ENCODE measurements at regions not wholly inside any gene's neighbourhood (a gene's known extent, or its start where the extent isn't known, plus 50 kb on each side); places are given as distances from the start of the nearest gene placed in this dataset.
A peak's percentile ranks its signal among the peaks of the same experiment; 100 is the strongest.

DNA sequence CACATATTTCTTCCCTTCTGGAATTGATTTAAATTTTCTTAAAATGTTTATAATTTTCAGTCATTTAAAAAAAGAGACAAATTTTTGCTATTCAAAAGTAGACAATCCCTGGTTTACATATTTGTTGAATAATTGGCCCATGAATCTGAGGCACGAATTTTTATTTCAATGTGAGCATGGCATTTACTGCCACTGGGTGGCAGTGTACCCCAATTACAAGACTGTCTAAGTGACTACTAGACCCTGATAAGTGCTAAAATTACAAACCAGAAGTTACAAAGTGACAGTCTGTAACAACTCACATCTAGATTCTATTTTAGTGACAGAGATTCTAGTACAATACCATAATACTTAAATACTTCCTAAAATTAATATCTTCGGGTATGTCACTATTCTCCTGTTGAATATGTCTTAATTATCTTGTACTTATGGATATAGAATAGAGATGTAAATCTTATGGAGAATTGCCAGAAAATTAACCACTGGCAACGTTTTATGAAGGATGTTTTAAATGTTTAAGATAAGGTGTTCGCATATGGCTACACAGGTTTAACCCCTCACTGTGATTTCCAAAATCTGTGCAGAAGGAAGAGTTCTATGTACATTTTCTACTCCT lies 235.8 kb downstream of the MAP2K4 start:
- H3K9me3 Mint-ChIP-seq (ENCODE audit: low read depth) = no peaks in the 10 kb centered on the region
- TF ChIP-seq CTCF (IDR thresholded peaks at IDR 0.05) = peak; percentile 95
- no peaks in the 10 kb centered on the region for H3K27me3 Mint-ChIP-seq (ENCODE audit: low read depth)
- H3K36me3 Mint-ChIP-seq (ENCODE audit: low read depth) = no peaks in the 10 kb centered on the region
- no peak for DNase-seq (ENCODE audit: low spot score)
- H3K4me1 Mint-ChIP-seq (ENCODE audit: low read depth) = peaks cover 10% of the 10 kb centered on the region
- no peak overlapping the region for H3K27ac Mint-ChIP-seq (ENCODE audit: unreplicated experiment)
- H3K4me3 Mint-ChIP-seq (ENCODE audit: unreplicated experiment) = no peak overlapping the region

- no peak for DNase-seq (ENCODE audit: low spot score)
- H3K27ac Mint-ChIP-seq (ENCODE audit: unreplicated experiment) = no peak overlapping the region
- no peaks in the 10 kb centered on the region for H3K27me3 Mint-ChIP-seq (ENCODE audit: low read depth)
- no peaks in the 10 kb centered on the region for H3K9me3 Mint-ChIP-seq (ENCODE audit: low read depth)
- TF ChIP-seq CTCF (IDR thresholded peaks at IDR 0.05) = no peak
- H3K4me1 Mint-ChIP-seq (ENCODE audit: low read depth) = peaks cover 10% of the 10 kb centered on the region
- no peak overlapping the region for H3K4me3 Mint-ChIP-seq (ENCODE audit: unreplicated experiment)
- H3K36me3 Mint-ChIP-seq (ENCODE audit: low read depth) = no peaks in the 10 kb centered on the region
These were observed 236.5 kb downstream of the MAP2K4 start for GRCh38 chr17:12257176-12257575.

GRCh38 chr17:12261354-12261753 lies 240.7 kb downstream of the MAP2K4 start:
- DNase-seq (ENCODE audit: low spot score) = no peak
- H3K36me3 Mint-ChIP-seq (ENCODE audit: low read depth) = no peaks in the 10 kb centered on the region
- TF ChIP-seq CTCF (IDR thresholded peaks at IDR 0.05) = no peak
- H3K9me3 Mint-ChIP-seq (ENCODE audit: low read depth) = no peaks in the 10 kb centered on the region
- peaks cover 7% of the 10 kb centered on the region for H3K4me1 Mint-ChIP-seq (ENCODE audit: low read depth)
- H3K27ac Mint-ChIP-seq (ENCODE audit: unreplicated experiment) = no peak overlapping the region
- no peaks in the 10 kb centered on the region for H3K27me3 Mint-ChIP-seq (ENCODE audit: low read depth)
- no peak overlapping the region for H3K4me3 Mint-ChIP-seq (ENCODE audit: unreplicated experiment)

GRCh38 chr17:12269751-12270150 lies 249.1 kb downstream of the MAP2K4 start:
- H3K9me3 Mint-ChIP-seq (ENCODE audit: low read depth) = peaks cover 5% of the 10 kb centered on the region
- no peaks in the 10 kb centered on the region for H3K27me3 Mint-ChIP-seq (ENCODE audit: low read depth)
- peaks cover 2% of the 10 kb centered on the region for H3K36me3 Mint-ChIP-seq (ENCODE audit: low read depth)
- no peak for DNase-seq (ENCODE audit: low spot score)
- H3K27ac Mint-ChIP-seq (ENCODE audit: unreplicated experiment) = no peak overlapping the region
- no peaks in the 10 kb centered on the region for H3K4me1 Mint-ChIP-seq (ENCODE audit: low read depth)
- TF ChIP-seq CTCF (IDR thresholded peaks at IDR 0.05) = no peak
- no peak overlapping the region for H3K4me3 Mint-ChIP-seq (ENCODE audit: unreplicated experiment)

GRCh38 chr17:12277827-12278226 lies 257.1 kb downstream of the MAP2K4 start:
- Mint-ChIP-seq H3K4me1 (ENCODE audit: low read depth) (peaks cover 24% of the 10 kb centered on the region), H3K27ac (ENCODE audit: unreplicated experiment) (no peak overlapping the region), H3K36me3 (ENCODE audit: low read depth) (peaks cover 2% of the 10 kb centered on the region), H3K9me3 (ENCODE audit: low read depth) (peaks cover 9% of the 10 kb centered on the region), H3K27me3 (ENCODE audit: low read depth) (no peaks in the 10 kb centered on the region), H3K4me3 (ENCODE audit: unreplicated experiment) (no peak overlapping the region)
- TF ChIP-seq CTCF (IDR thresholded peaks at IDR 0.05) = no peak
- DNase-seq (ENCODE audit: low spot score) = no peak
